CD4-positive, alpha-beta T cell (primary cell): ENCODE measurements at regions not wholly inside any gene's neighbourhood (a gene's known extent, or its start where the extent isn't known, plus 50 kb on each side); places are given as distances from the start of the nearest gene placed in this dataset.

ENCODE experiments used
- ATAC-seq: fragments of 200-7000 bp; cut with Tn5 transposase; one replicate; pipeline ENCODE4 v1.10.0; 2022; ENCODE audit warnings: mild to moderate bottlenecking; ENCODE audit not compliant: poor library complexity
- CTCF ChIA-PET: fragments of 350-600 bp; sonication (Branson Sonifier 250); formaldehyde crosslinking; loops from one replicate; lab custom pipeline; 2021; ENCODE audit warnings: antibody characterized with exemption, inconsistent platforms; lab: Charles Lee
- POLR2A ChIA-PET: fragments of 350-600 bp; sonication (Branson Sonifier 250); formaldehyde crosslinking; loops from one replicate; lab custom pipeline; 2021; ENCODE audit warnings: antibody characterized with exemption, inconsistent platforms; lab: Charles Lee
- DNase-seq, 14 experiments: peaks; one replicate each; pipeline ENCODE4 v3.0.0-alpha.2; 2013 to 2020; ENCODE audit warnings: mixed read lengths in 2 of 14
- H3K27ac ChIP-seq, 2 donors: one replicate each; pipeline versions ENCODE4 v1.5.1 to v1.7.0; 2013; ENCODE audit warnings: low read length in 2 of 2, low read depth in 1 of 2, mild to moderate bottlenecking in 1 of 2
- H3K27me3 ChIP-seq, 2 experiments: 1 replicate in 1 of 2; 2 replicates in 1 of 2; pipeline versions ENCODE4 v1.6.1 to v1.7.0; 2013; ENCODE audit warnings: low read length in 2 of 2, control low read depth in 1 of 2, mild to moderate bottlenecking in 1 of 2, moderate library complexity in 1 of 2; ENCODE audit not compliant: insufficient read depth in 2 of 2, control insufficient read depth in 1 of 2
- H3K36me3 ChIP-seq: one replicate; pipeline ENCODE4 v1.6.1; 2013; ENCODE audit warnings: low read length, control low read depth; ENCODE audit not compliant: insufficient read depth
- H3K4me1 ChIP-seq: one replicate; pipeline ENCODE4 v1.6.1; 2013; ENCODE audit warnings: low read length, control low read depth; ENCODE audit not compliant: insufficient read depth
- H3K4me3 ChIP-seq: one replicate; pipeline ENCODE4 v1.5.1; 2013; ENCODE audit warnings: mild to moderate bottlenecking, low read length, moderate library complexity
- H3K9me3 ChIP-seq, 2 experiments: 1 replicate in 1 of 2; 2 replicates in 1 of 2; pipeline versions ENCODE4 v1.6.1 to v1.7.0; 2013; ENCODE audit warnings: low read length in 2 of 2, mild to moderate bottlenecking in 2 of 2, control low read depth in 1 of 2, moderate library complexity in 1 of 2; ENCODE audit not compliant: control insufficient read depth in 1 of 2, insufficient read depth in 1 of 2
- H3K27ac Mint-ChIP-seq: one replicate; pipeline ENCODE4 v1.8.0; 2020; ENCODE audit warnings: mixed read lengths
- H3K27me3 Mint-ChIP-seq: one replicate; pipeline ENCODE4 v1.8.0; 2021; ENCODE audit warnings: mixed read lengths
- H3K36me3 Mint-ChIP-seq: one replicate; pipeline ENCODE4 v1.8.0; 2021; ENCODE audit warnings: low read depth, mixed read lengths
- H3K4me1 Mint-ChIP-seq: one replicate; pipeline ENCODE4 v1.8.0; 2021; ENCODE audit warnings: low read depth, mixed read lengths
- H3K4me3 Mint-ChIP-seq: one replicate; pipeline ENCODE4 v1.8.0; 2020; ENCODE audit warnings: mild to moderate bottlenecking, mixed read lengths
- H3K9me3 Mint-ChIP-seq: one replicate; pipeline ENCODE4 v1.8.0; 2020; ENCODE audit warnings: mixed read lengths
- intact Hi-C, 2 experiments: fragments of 100-400 bp; cut with DNase I in 1 of 2; cut with micrococcal nuclease in 1 of 2; formaldehyde crosslinking; loops; one replicate each; pipeline versions ENCODE4 v1.15.1 to v1.9.0; 2023 to 2025; cut with DNase I, micrococcal nuclease
- TF ChIP-seq, protein P1 (sequence below): fragments of 200-600 bp; IDR thresholded peaks from one replicate; pipeline ENCODE4 v1.8.0; 2022; ENCODE audit warnings: antibody characterized with exemption, mild to moderate bottlenecking

DNA sequence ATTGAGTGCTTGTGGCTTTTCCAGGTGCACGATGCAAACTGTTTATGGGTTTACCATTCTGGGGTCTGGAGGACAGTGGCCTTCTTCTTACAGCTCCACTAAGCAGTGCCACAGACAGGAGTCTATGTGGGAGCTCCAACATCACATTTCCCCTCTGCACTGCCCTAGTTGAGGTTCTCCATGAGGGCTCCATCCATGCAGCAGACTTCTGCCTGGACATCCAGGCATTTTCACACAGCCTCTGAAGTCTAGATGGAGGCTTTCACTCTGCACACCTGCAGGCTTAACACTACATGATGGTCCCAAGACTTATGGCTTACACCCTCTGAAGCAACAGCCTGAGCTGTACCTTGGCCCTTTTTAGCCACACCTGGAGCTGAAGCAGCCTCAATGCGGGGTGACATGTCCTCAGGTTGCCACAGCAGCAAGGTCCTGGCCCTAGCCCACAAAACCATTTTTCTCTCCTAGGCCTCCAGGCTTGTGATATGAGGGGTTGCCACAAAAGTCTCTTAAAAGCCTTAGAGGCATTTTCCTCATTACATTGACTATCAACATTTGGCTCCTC, 552.2 kb downstream of the TFAP2A start:
- H3K36me3 Mint-ChIP-seq, result no peaks in the 10 kb centered on the region
- H3K27me3 Mint-ChIP-seq, result no peaks in the 10 kb centered on the region
- H3K4me1 Mint-ChIP-seq, result no peaks in the 10 kb centered on the region

DNA sequence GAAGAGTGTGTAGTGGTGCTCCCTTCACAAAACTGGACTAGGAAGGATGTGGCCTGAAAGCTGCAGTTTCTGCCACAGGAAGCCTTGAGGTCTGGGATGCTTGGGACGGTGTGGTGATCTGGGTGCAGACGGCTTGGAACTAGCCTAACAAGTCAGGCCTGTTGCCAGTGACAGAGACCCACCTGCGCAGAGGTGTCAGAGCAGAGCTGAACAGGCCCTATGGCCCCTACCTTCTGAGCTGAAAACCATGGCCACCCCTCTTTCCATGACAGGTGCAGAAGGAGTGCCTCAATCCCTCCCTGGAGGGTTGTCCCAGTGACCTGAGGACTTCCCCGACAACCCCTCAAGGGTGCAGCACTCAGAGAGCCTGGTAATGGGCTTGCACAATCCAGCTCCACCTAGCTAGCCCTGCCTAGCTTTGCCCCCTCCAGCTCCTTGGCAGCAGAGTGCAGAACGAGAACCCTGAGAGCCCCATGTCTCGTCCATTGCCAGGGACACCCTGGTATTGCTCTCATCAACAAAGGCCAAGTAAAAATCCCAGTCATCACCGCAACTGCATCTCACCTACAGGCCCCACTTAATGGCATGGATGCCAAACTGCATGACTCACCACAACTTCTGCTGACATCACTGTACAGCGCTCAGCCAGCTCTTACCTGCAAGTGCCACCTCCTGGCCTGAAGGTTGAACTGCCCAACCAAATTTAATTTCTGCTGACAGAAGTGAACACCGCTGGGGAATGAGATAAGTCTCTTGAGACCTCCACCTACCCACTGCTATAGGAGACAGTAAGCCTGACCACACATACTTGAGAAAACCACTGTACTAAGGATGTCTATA, 563.1 kb downstream of the TFAP2A start:
- no peaks in the 10 kb centered on the region for H3K27me3 ChIP-seq
- peaks cover 17 to 29% of the 10 kb centered on the region in 2 experiments for H3K9me3 ChIP-seq
- no peak overlapping the region for H3K27ac Mint-ChIP-seq
- H3K27ac ChIP-seq, result no peak overlapping the region
- H3K27me3 Mint-ChIP-seq, result no peaks in the 10 kb centered on the region
- H3K4me3 ChIP-seq, result no peak overlapping the region
- no peak for DNase-seq
- no peak for ATAC-seq
- TF ChIP-seq, protein P1, sequence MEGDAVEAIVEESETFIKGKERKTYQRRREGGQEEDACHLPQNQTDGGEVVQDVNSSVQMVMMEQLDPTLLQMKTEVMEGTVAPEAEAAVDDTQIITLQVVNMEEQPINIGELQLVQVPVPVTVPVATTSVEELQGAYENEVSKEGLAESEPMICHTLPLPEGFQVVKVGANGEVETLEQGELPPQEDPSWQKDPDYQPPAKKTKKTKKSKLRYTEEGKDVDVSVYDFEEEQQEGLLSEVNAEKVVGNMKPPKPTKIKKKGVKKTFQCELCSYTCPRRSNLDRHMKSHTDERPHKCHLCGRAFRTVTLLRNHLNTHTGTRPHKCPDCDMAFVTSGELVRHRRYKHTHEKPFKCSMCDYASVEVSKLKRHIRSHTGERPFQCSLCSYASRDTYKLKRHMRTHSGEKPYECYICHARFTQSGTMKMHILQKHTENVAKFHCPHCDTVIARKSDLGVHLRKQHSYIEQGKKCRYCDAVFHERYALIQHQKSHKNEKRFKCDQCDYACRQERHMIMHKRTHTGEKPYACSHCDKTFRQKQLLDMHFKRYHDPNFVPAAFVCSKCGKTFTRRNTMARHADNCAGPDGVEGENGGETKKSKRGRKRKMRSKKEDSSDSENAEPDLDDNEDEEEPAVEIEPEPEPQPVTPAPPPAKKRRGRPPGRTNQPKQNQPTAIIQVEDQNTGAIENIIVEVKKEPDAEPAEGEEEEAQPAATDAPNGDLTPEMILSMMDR, result no peak
- no peaks in the 10 kb centered on the region for H3K36me3 ChIP-seq
- H3K4me1 Mint-ChIP-seq, result no peaks in the 10 kb centered on the region
- peaks cover 5% of the 10 kb centered on the region for H3K36me3 Mint-ChIP-seq
- ChIA-PET POLR2A (no interaction called here), CTCF (no interaction called here)
- H3K9me3 Mint-ChIP-seq, result peaks cover 17% of the 10 kb centered on the region
- H3K4me3 Mint-ChIP-seq, result no peak overlapping the region
- no peaks in the 10 kb centered on the region for H3K4me1 ChIP-seq
- intact Hi-C loops, result no loop called here

More for the DNA sequence above, 552.2 kb downstream of the TFAP2A start:
- ChIA-PET CTCF (no interaction called here), POLR2A (no interaction called here)
- ATAC-seq (no peak), DNase-seq (no peak)
- H3K9me3 Mint-ChIP-seq, result peaks cover 25% of the 10 kb centered on the region
- H3K27ac Mint-ChIP-seq, result no peak overlapping the region
- no peak overlapping the region for H3K4me3 ChIP-seq
- no peak overlapping the region for H3K4me3 Mint-ChIP-seq
- no peaks in the 10 kb centered on the region for H3K4me1 ChIP-seq
- intact Hi-C loops, result no loop called here
- no peak overlapping the region for H3K27ac ChIP-seq
- H3K36me3 ChIP-seq, result no peaks in the 10 kb centered on the region
- TF ChIP-seq, protein P1, result no peak
- H3K9me3 ChIP-seq, result peaks cover 10 to 12% of the 10 kb centered on the region in 2 experiments
- no peaks in the 10 kb centered on the region for H3K27me3 ChIP-seq

- intact Hi-C loops, result no loop called here
- TF ChIP-seq, protein P1, result no peak
- ChIA-PET CTCF (no interaction called here), POLR2A (no interaction called here)
- no peak overlapping the region for H3K27ac ChIP-seq
- H3K36me3 ChIP-seq, result no peaks in the 10 kb centered on the region
- Mint-ChIP-seq H3K4me1 (no peaks in the 10 kb centered on the region), H3K36me3 (peaks cover 5% of the 10 kb centered on the region), H3K9me3 (peaks cover 17% of the 10 kb centered on the region), H3K27me3 (no peaks in the 10 kb centered on the region), H3K27ac (no peak overlapping the region), H3K4me3 (no peak overlapping the region)
- no peaks in the 10 kb centered on the region for H3K27me3 ChIP-seq
- no peak for DNase-seq
- no peak for ATAC-seq
- H3K4me3 ChIP-seq, result no peak overlapping the region
- H3K9me3 ChIP-seq, result peaks cover 17 to 34% of the 10 kb centered on the region in 2 experiments
- no peaks in the 10 kb centered on the region for H3K4me1 ChIP-seq
These were observed 563.9 kb downstream of the TFAP2A start for GRCh38 chr6:9851006-9851405.
